ENCODE measurements at regions not wholly inside any gene's neighbourhood (a gene's known extent, or its start where the extent isn't known, plus 50 kb on each side); places are given as distances from the start of the nearest gene placed in this dataset.

- Histone ChIP-seq H3K27ac (ENCODE audit: low read depth, low read length) (no peak overlapping the region), H3K27me3 (ENCODE audit: control insufficient read depth, insufficient read depth, low read length) (no peaks in the 10 kb centered on the region), H3K36me3 (ENCODE audit: control insufficient read depth, insufficient read depth, low read length) (no peaks in the 10 kb centered on the region), H3K4me1 (ENCODE audit: control insufficient read depth, insufficient read depth, low read length) (no peaks in the 10 kb centered on the region), H3K4me3 (ENCODE audit: low read length) (no peak overlapping the region), H3K9ac (ENCODE audit: low read length) (no peak overlapping the region)
Observed at GRCh38 chr1:98078596-98078995, 157.8 kb upstream of the DPYD start.

- Histone ChIP-seq H3K27ac (ENCODE audit: low read depth, low read length) (no peak overlapping the region), H3K36me3 (ENCODE audit: control insufficient read depth, insufficient read depth, low read length) (no peaks in the 10 kb centered on the region), H3K4me1 (ENCODE audit: control insufficient read depth, insufficient read depth, low read length) (no peaks in the 10 kb centered on the region), H3K9ac (ENCODE audit: low read length) (no peak overlapping the region), H3K27me3 (ENCODE audit: control insufficient read depth, insufficient read depth, low read length) (no peaks in the 10 kb centered on the region), H3K4me3 (ENCODE audit: low read length) (no peak overlapping the region)
Observed at GRCh38 chr1:98077691-98078090, 156.9 kb upstream of the DPYD start.

GRCh38 chr1:98075626-98076025 is 154.8 kb upstream of the DPYD start:
- Histone ChIP-seq H3K4me3 (ENCODE audit: low read length) (no peak overlapping the region), H3K27me3 (ENCODE audit: control insufficient read depth, insufficient read depth, low read length) (no peaks in the 10 kb centered on the region), H3K36me3 (ENCODE audit: control insufficient read depth, insufficient read depth, low read length) (no peaks in the 10 kb centered on the region), H3K27ac (ENCODE audit: low read depth, low read length) (no peak overlapping the region), H3K4me1 (ENCODE audit: control insufficient read depth, insufficient read depth, low read length) (no peaks in the 10 kb centered on the region), H3K9ac (ENCODE audit: low read length) (no peak overlapping the region)

- no peaks in the 10 kb centered on the region for H3K36me3 ChIP-seq (ENCODE audit: control insufficient read depth, insufficient read depth, low read length)
- H3K27me3 ChIP-seq (ENCODE audit: control insufficient read depth, insufficient read depth, low read length), result no peaks in the 10 kb centered on the region
- no peaks in the 10 kb centered on the region for H3K4me1 ChIP-seq (ENCODE audit: control insufficient read depth, insufficient read depth, low read length)
- no peak overlapping the region for H3K27ac ChIP-seq (ENCODE audit: low read depth, low read length)
- no peak overlapping the region for H3K9ac ChIP-seq (ENCODE audit: low read length)
- no peak overlapping the region for H3K4me3 ChIP-seq (ENCODE audit: low read length)
Observed at GRCh38 chr1:98073823-98074222, 153.0 kb upstream of the DPYD start.

- Histone ChIP-seq H3K9ac (ENCODE audit: low read length) (no peak overlapping the region), H3K27me3 (ENCODE audit: control insufficient read depth, insufficient read depth, low read length) (no peaks in the 10 kb centered on the region), H3K27ac (ENCODE audit: low read depth, low read length) (no peak overlapping the region), H3K36me3 (ENCODE audit: control insufficient read depth, insufficient read depth, low read length) (no peaks in the 10 kb centered on the region), H3K4me1 (ENCODE audit: control insufficient read depth, insufficient read depth, low read length) (no peaks in the 10 kb centered on the region), H3K4me3 (ENCODE audit: low read length) (no peak overlapping the region)
Observed at GRCh38 chr1:98073106-98073505, 152.3 kb upstream of the DPYD start.

- no peaks in the 10 kb centered on the region for H3K36me3 ChIP-seq (ENCODE audit: control insufficient read depth, insufficient read depth, low read length)
- no peak overlapping the region for H3K27ac ChIP-seq (ENCODE audit: low read depth, low read length)
- H3K4me3 ChIP-seq (ENCODE audit: low read length), result no peak overlapping the region
- no peak overlapping the region for H3K9ac ChIP-seq (ENCODE audit: low read length)
- no peaks in the 10 kb centered on the region for H3K4me1 ChIP-seq (ENCODE audit: control insufficient read depth, insufficient read depth, low read length)
- no peaks in the 10 kb centered on the region for H3K27me3 ChIP-seq (ENCODE audit: control insufficient read depth, insufficient read depth, low read length)
Observed at GRCh38 chr1:98072047-98072446, 151.2 kb upstream of the DPYD start.

- Histone ChIP-seq H3K27me3 (ENCODE audit: control insufficient read depth, insufficient read depth, low read length) (no peaks in the 10 kb centered on the region), H3K36me3 (ENCODE audit: control insufficient read depth, insufficient read depth, low read length) (no peaks in the 10 kb centered on the region), H3K9ac (ENCODE audit: low read length) (no peak overlapping the region), H3K27ac (ENCODE audit: low read depth, low read length) (no peak overlapping the region), H3K4me3 (ENCODE audit: low read length) (no peak overlapping the region), H3K4me1 (ENCODE audit: control insufficient read depth, insufficient read depth, low read length) (no peaks in the 10 kb centered on the region)
Observed at GRCh38 chr1:98068016-98068415, 147.2 kb upstream of the DPYD start.

- Histone ChIP-seq H3K27me3 (ENCODE audit: control insufficient read depth, insufficient read depth, low read length) (no peaks in the 10 kb centered on the region), H3K4me1 (ENCODE audit: control insufficient read depth, insufficient read depth, low read length) (no peaks in the 10 kb centered on the region), H3K36me3 (ENCODE audit: control insufficient read depth, insufficient read depth, low read length) (no peaks in the 10 kb centered on the region), H3K27ac (ENCODE audit: low read depth, low read length) (no peak overlapping the region), H3K4me3 (ENCODE audit: low read length) (no peak overlapping the region), H3K9ac (ENCODE audit: low read length) (no peak overlapping the region)
Observed at GRCh38 chr1:98066911-98067310, 146.1 kb upstream of the DPYD start.

GRCh38 chr1:98059620-98060019 is 138.8 kb upstream of the DPYD start:
- H3K27ac ChIP-seq (ENCODE audit: low read depth, low read length), result no peak overlapping the region
- H3K4me3 ChIP-seq (ENCODE audit: low read length), result no peak overlapping the region
- peaks cover 2% of the 10 kb centered on the region for H3K27me3 ChIP-seq (ENCODE audit: control insufficient read depth, insufficient read depth, low read length)
- no peaks in the 10 kb centered on the region for H3K4me1 ChIP-seq (ENCODE audit: control insufficient read depth, insufficient read depth, low read length)
- H3K36me3 ChIP-seq (ENCODE audit: control insufficient read depth, insufficient read depth, low read length), result no peaks in the 10 kb centered on the region
- no peak overlapping the region for H3K9ac ChIP-seq (ENCODE audit: low read length)

- H3K27me3 ChIP-seq (ENCODE audit: control insufficient read depth, insufficient read depth, low read length), result peaks cover 3% of the 10 kb centered on the region
- H3K4me1 ChIP-seq (ENCODE audit: control insufficient read depth, insufficient read depth, low read length), result no peaks in the 10 kb centered on the region
- H3K9ac ChIP-seq (ENCODE audit: low read length), result no peak overlapping the region
- H3K27ac ChIP-seq (ENCODE audit: low read depth, low read length), result no peak overlapping the region
- H3K36me3 ChIP-seq (ENCODE audit: control insufficient read depth, insufficient read depth, low read length), result no peaks in the 10 kb centered on the region
- H3K4me3 ChIP-seq (ENCODE audit: low read length), result no peak overlapping the region
Observed at GRCh38 chr1:98058676-98059075, 137.8 kb upstream of the DPYD start.

GRCh38 chr1:98057236-98057910 is 136.5 kb upstream of the DPYD start:
- no peak overlapping the region for H3K27ac ChIP-seq (ENCODE audit: low read depth, low read length)
- H3K9ac ChIP-seq (ENCODE audit: low read length), result no peak overlapping the region
- H3K36me3 ChIP-seq (ENCODE audit: control insufficient read depth, insufficient read depth, low read length), result no peaks in the 10 kb centered on the region
- no peaks in the 10 kb centered on the region for H3K4me1 ChIP-seq (ENCODE audit: control insufficient read depth, insufficient read depth, low read length)
- peaks cover 5% of the 10 kb centered on the region for H3K27me3 ChIP-seq (ENCODE audit: control insufficient read depth, insufficient read depth, low read length)
- no peak overlapping the region for H3K4me3 ChIP-seq (ENCODE audit: low read length)

GRCh38 chr1:98056781-98057180 is 135.9 kb upstream of the DPYD start:
- no peak overlapping the region for H3K27ac ChIP-seq (ENCODE audit: low read depth, low read length)
- no peak overlapping the region for H3K9ac ChIP-seq (ENCODE audit: low read length)
- H3K27me3 ChIP-seq (ENCODE audit: control insufficient read depth, insufficient read depth, low read length), result peaks cover 5% of the 10 kb centered on the region
- H3K4me3 ChIP-seq (ENCODE audit: low read length), result no peak overlapping the region
- no peaks in the 10 kb centered on the region for H3K36me3 ChIP-seq (ENCODE audit: control insufficient read depth, insufficient read depth, low read length)
- H3K4me1 ChIP-seq (ENCODE audit: control insufficient read depth, insufficient read depth, low read length), result no peaks in the 10 kb centered on the region

- Histone ChIP-seq H3K4me1 (ENCODE audit: control insufficient read depth, insufficient read depth, low read length) (no peaks in the 10 kb centered on the region), H3K27ac (ENCODE audit: low read depth, low read length) (no peak overlapping the region), H3K4me3 (ENCODE audit: low read length) (no peak overlapping the region), H3K36me3 (ENCODE audit: control insufficient read depth, insufficient read depth, low read length) (no peaks in the 10 kb centered on the region), H3K9ac (ENCODE audit: low read length) (no peak overlapping the region), H3K27me3 (ENCODE audit: control insufficient read depth, insufficient read depth, low read length) (peaks cover 5% of the 10 kb centered on the region)
Observed at GRCh38 chr1:98055457-98055856, 134.6 kb upstream of the DPYD start.
